B cell (primary cell): ENCODE measurements at regions not wholly inside any gene's neighbourhood (a gene's known extent, or its start where the extent isn't known, plus 50 kb on each side); places are given as distances from the start of the nearest gene placed in this dataset.

ENCODE experiments used
- ATAC-seq: fragments of 200-7000 bp; cut with Tn5 transposase; one replicate; pipeline ENCODE4 v1.10.0; 2021; ENCODE audit warnings: low read depth, mild to moderate bottlenecking, moderate number of reproducible peaks, moderate library complexity
- CTCF ChIA-PET: fragments of 350-600 bp; sonication (Branson Sonifier 250); formaldehyde crosslinking; loops from one replicate; lab custom pipeline; 2021; ENCODE audit warnings: antibody characterized with exemption, inconsistent platforms; lab: Charles Lee
- POLR2A ChIA-PET: fragments of 350-600 bp; sonication (Branson Sonifier 250); formaldehyde crosslinking; loops from one replicate; lab custom pipeline; 2021; ENCODE audit warnings: antibody characterized with exemption; lab: Charles Lee
- DNase-seq: peaks from one replicate; pipeline ENCODE4 v3.0.0; 2013
- H2AFZ ChIP-seq: 2 replicates; pipeline ENCODE4 v1.6.1; 2012; ENCODE audit warnings: mild to moderate bottlenecking, low read depth, low read length; ENCODE audit not compliant: insufficient read depth, poor library complexity, severe bottlenecking
- H3K27ac ChIP-seq, 2 donors: 1 replicate in 1 of 2; 2 replicates in 1 of 2; pipeline ENCODE4 v1.5.1; 2012 to 2013; ENCODE audit warnings: low read length in 2 of 2, mild to moderate bottlenecking in 2 of 2, moderate library complexity in 1 of 2
- H3K27me3 ChIP-seq, 4 experiments: fragments of 200-600 bp in 1 of 4; sonication (generic) in 1 of 4; replicated peaks in 1 of 4; 1 replicate in 2 of 4; 2 replicates in 2 of 4; pipeline versions ENCODE4 v1.6.1 to v1.7.0; 2013 to 2016; ENCODE audit warnings: low read length in 3 of 4, mild to moderate bottlenecking in 2 of 4, mixed read lengths in 1 of 4, moderate library complexity in 1 of 4; ENCODE audit not compliant: insufficient read depth in 4 of 4, control insufficient read depth in 3 of 4; ENCODE audit errors: control extremely low read depth in 1 of 4
- H3K36me3 ChIP-seq, 2 experiments: replicated peaks in 1 of 2; 1 replicate in 1 of 2; 2 replicates in 1 of 2; pipeline versions ENCODE4 v1.6.1 to v1.7.1; 2013; ENCODE audit warnings: low read length in 1 of 2; ENCODE audit not compliant: insufficient read depth in 2 of 2, control insufficient read depth in 1 of 2; ENCODE audit errors: control extremely low read depth in 1 of 2, extremely low read depth in 1 of 2
- H3K4me1 ChIP-seq, 2 donors: fragments of 200-600 bp in 1 of 2; sonication (generic) in 1 of 2; 1 replicate in 1 of 2; 2 replicates in 1 of 2; pipeline versions ENCODE4 v1.5.1 to v1.6.1; 2013 to 2017; ENCODE audit warnings: low read length in 2 of 2; ENCODE audit not compliant: control insufficient read depth in 2 of 2, insufficient read depth in 2 of 2
- H3K4me2 ChIP-seq: replicated peaks from 2 replicates; pipeline ENCODE3; 2012; ENCODE audit warnings: mild to moderate bottlenecking, low read depth, low read length; ENCODE audit not compliant: poor library complexity, severe bottlenecking
- H3K4me3 ChIP-seq, 5 experiments: fragments of 200-600 bp in 1 of 5; sonication (generic) in 1 of 5; 1 replicate in 3 of 5; 2 replicates in 2 of 5; pipeline versions ENCODE4 v1.5.1 to v1.7.0; 2011 to 2016; ENCODE audit warnings: low read length in 4 of 5, mild to moderate bottlenecking in 4 of 5, low read depth in 2 of 5, control low read depth in 1 of 5, moderate library complexity in 1 of 5; ENCODE audit not compliant: insufficient read depth in 1 of 5; ENCODE audit errors: control extremely low read depth in 1 of 5, extremely low read depth in 1 of 5
- H3K79me2 ChIP-seq: fragments of 200-600 bp; sonication (generic); one replicate; pipeline ENCODE4 v1.6.0; 2016; ENCODE audit warnings: low read length; ENCODE audit not compliant: control insufficient read depth, insufficient read depth
- H3K9ac ChIP-seq: fragments of 200-600 bp; sonication (generic); 2 replicates; pipeline ENCODE4 v1.6.1; 2017; ENCODE audit warnings: mild to moderate bottlenecking, low read length, moderate library complexity
- H3K9me3 ChIP-seq, 3 donors: one replicate each; pipeline versions ENCODE4 v1.6.1 to v1.7.1; 2013; ENCODE audit warnings: low read length in 2 of 3; ENCODE audit not compliant: control insufficient read depth in 2 of 3, insufficient read depth in 1 of 3; ENCODE audit errors: control extremely low read depth in 1 of 3
- H4K20me1 ChIP-seq: 2 replicates; pipeline ENCODE4 v1.6.0; 2012; ENCODE audit warnings: mild to moderate bottlenecking, low read length; ENCODE audit not compliant: insufficient read depth, control insufficient read depth, poor library complexity, severe bottlenecking
- H3K27ac Mint-ChIP-seq: one replicate; pipeline ENCODE4 v1.8.0; 2021; ENCODE audit warnings: mixed read lengths
- H3K27me3 Mint-ChIP-seq: one replicate; pipeline ENCODE4 v1.8.0; 2021; ENCODE audit warnings: mixed read lengths
- H3K4me1 Mint-ChIP-seq: one replicate; pipeline ENCODE4 v1.8.0; 2021; ENCODE audit warnings: mixed read lengths
- H3K4me3 Mint-ChIP-seq: one replicate; pipeline ENCODE4 v1.8.0; 2021; ENCODE audit warnings: mixed read lengths
- H3K9me3 Mint-ChIP-seq: one replicate; pipeline ENCODE4 v1.8.0; 2022; ENCODE audit warnings: mixed read lengths; ENCODE audit not compliant: insufficient read depth
- CTCF ChIP-seq: fragments of 200-600 bp; IDR thresholded peaks from one replicate; pipeline ENCODE4 v1.8.0; 2022; ENCODE audit warnings: antibody characterized with exemption, mild to moderate bottlenecking
- EZH2 ChIP-seq: IDR thresholded peaks from 2 replicates; pipeline ENCODE4 v1.6.1; 2012; ENCODE audit warnings: borderline replicate concordance, low read depth, mild to moderate bottlenecking, moderate library complexity, low read length; ENCODE audit not compliant: insufficient read depth, poor library complexity, severe bottlenecking
- WGBS: methylation state at CpG from one replicate; pipeline ENCODE4 v1.1.5; 2013; ENCODE audit warnings: missing lambda C conversion rate; ENCODE audit not compliant: insufficient coverage; 5-methylcytosine and 5-hydroxymethylcytosine counted together
- intact Hi-C: fragments of 100-400 bp; cut with micrococcal nuclease; formaldehyde crosslinking; loops from one replicate; pipeline ENCODE4 v1.10.0; 2022

- Histone ChIP-seq H3K9ac (no peak overlapping the region), H3K79me2 (no peaks in the 10 kb centered on the region), H3K4me1 (no peaks in the 10 kb centered on the region), H3K27me3 (no peaks in the 10 kb centered on the region), H3K27ac (no peak overlapping the region), H2AFZ (no peak overlapping the region), H3K9me3 (peaks cover 0 to 4% (median 0%) of the 10 kb centered on the region in 3 donors), H3K36me3 (no peaks in the 10 kb centered on the region), H3K4me3 (no peak overlapping the region), H4K20me1 (no peaks in the 10 kb centered on the region), H3K4me2 (no peak overlapping the region)
- WGBS, result 76% methylated on average over 2 of the region's 3 CpGs
- POLR2A ChIA-PET, result no interaction called here
- Mint-ChIP-seq H3K9me3 (no peaks in the 10 kb centered on the region), H3K4me1 (no peaks in the 10 kb centered on the region), H3K4me3 (no peak overlapping the region), H3K27me3 (peaks cover 8% of the 10 kb centered on the region), H3K27ac (no peak overlapping the region)
- ATAC-seq, result no peak
- DNase-seq, result no peak
- TF ChIP-seq EZH2, result no peak
- no peak for TF ChIP-seq CTCF
- intact Hi-C loops, result no loop called here
- CTCF ChIA-PET, result no interaction called here
Measured at GRCh38 chr18:22673182-22673862, 255.6 kb upstream of the CTAGE1 start.

- no peak overlapping the region for H2AFZ ChIP-seq
- POLR2A ChIA-PET, result no interaction called here
- H3K27me3 ChIP-seq, result no peaks in the 10 kb centered on the region
- TF ChIP-seq EZH2 (no peak), CTCF (no peak)
- H3K9ac ChIP-seq, result no peak overlapping the region
- no peak overlapping the region for H3K4me2 ChIP-seq
- H3K79me2 ChIP-seq, result no peaks in the 10 kb centered on the region
- Mint-ChIP-seq H3K9me3 (no peaks in the 10 kb centered on the region), H3K4me1 (no peaks in the 10 kb centered on the region), H3K27ac (no peak overlapping the region), H3K4me3 (no peak overlapping the region), H3K27me3 (peaks cover 8% of the 10 kb centered on the region)
- no peak overlapping the region for H3K27ac ChIP-seq
- H3K4me3 ChIP-seq, result no peak overlapping the region
- intact Hi-C loops, result no loop called here
- CTCF ChIA-PET, result no interaction called here
- peaks cover 0 to under 1% (median 0%) of the 10 kb centered on the region in 3 donors for H3K9me3 ChIP-seq
- ATAC-seq (no peak), DNase-seq (no peak)
- no peaks in the 10 kb centered on the region for H4K20me1 ChIP-seq
- no peaks in the 10 kb centered on the region for H3K36me3 ChIP-seq
- no peaks in the 10 kb centered on the region for H3K4me1 ChIP-seq
- WGBS, result 69% methylated on average over 3 of the region's 3 CpGs
Measured at GRCh38 chr18:22674272-22674671, 256.6 kb upstream of the CTAGE1 start.
